ENCODE measurements at regions not wholly inside any gene's neighbourhood (a gene's known extent, or its start where the extent isn't known, plus 50 kb on each side); places are given as distances from the start of the nearest gene placed in this dataset.

DNA sequence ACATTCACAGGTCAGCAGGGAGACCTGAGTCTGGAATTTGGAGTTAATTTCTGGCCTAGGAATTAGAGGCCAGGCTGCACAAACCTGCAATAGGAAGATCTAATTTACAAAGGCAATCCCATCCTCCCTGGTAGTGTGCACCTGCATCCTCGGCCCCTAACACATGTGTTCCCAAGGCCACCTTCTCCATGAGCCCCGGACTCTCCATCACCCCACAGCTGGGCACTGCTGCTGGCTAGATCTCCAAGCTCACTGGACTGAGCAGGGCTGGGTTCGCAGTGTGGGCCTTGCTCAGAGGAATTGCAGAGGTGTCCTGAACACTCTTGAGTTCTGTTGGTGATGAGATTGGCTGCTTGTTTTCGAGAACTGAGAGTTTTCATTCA, 162.6 kb upstream of the TWIST2 start:
- peak in 1 of 2 experiments; percentile 32; a peak in 4 of 6 replicates for ATAC-seq

DNA sequence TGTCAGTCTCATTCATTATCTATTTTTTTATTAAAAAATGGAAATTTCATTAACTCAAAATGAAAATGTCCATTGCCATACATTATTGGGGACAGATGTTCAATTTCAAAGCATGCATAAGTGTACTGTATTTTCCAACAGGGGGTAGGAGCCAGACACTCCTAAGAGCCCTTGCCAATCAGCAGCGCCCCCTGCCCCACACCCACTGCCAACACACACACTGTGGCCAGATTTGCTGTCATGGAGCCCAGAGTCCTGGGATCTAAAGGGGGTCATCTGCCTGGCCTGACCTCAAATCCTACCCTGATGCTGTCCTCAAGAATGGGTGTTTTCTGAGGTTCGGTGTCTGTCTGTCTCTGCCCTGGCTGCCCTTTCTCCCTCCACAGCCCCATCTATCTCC, 162.2 kb upstream of the TWIST2 start:
- CTCF ChIA-PET: interaction anchor here (0.8 to 1.4 kb wide), 4 partner anchors 11 to 112 kb away, joined by 3 to 5 read pairs (median 4); no protein-coding TSS in a partner anchor
- H3K9me3 ChIP-seq: peaks cover 23% of the 10 kb centered on the region
- H3K4me2 ChIP-seq: peak overlapping the region; percentile 61
- POLR2A ChIA-PET: no interaction called here
- peaks cover 26% of the 10 kb centered on the region for H3K4me1 ChIP-seq
- TF ChIP-seq, protein P1, sequence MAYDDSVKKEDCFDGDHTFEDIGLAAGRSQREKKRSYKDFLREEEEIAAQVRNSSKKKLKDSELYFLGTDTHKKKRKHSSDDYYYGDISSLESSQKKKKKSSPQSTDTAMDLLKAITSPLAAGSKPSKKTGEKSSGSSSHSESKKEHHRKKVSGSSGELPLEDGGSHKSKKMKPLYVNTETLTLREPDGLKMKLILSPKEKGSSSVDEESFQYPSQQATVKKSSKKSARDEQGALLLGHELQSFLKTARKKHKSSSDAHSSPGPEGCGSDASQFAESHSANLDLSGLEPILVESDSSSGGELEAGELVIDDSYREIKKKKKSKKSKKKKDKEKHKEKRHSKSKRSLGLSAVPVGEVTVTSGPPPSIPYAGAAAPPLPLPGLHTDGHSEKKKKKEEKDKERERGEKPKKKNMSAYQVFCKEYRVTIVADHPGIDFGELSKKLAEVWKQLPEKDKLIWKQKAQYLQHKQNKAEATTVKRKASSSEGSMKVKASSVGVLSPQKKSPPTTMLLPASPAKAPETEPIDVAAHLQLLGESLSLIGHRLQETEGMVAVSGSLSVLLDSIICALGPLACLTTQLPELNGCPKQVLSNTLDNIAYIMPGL (CRISPR knock-in tag; IDR thresholded peaks at IDR 0.05; ENCODE audit: borderline replicate concordance): no peak
- TF ChIP-seq, protein P2, sequence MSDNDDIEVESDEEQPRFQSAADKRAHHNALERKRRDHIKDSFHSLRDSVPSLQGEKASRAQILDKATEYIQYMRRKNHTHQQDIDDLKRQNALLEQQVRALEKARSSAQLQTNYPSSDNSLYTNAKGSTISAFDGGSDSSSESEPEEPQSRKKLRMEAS (IDR thresholded peaks at IDR 0.05): no peak
- TF ChIP-seq MYC (IDR thresholded peaks at IDR 0.05; ENCODE audit: borderline replicate concordance, low read length) (no peak), RARB (CRISPR knock-in tag; IDR thresholded peaks at IDR 0.05) (no peak), ZNF302 (CRISPR knock-in tag; IDR thresholded peaks at IDR 0.05) (no peak), EHF (CRISPR knock-in tag; IDR thresholded peaks at IDR 0.05) (no peak), SMC3 (IDR thresholded peaks at IDR 0.05) (no peak), CHD2 (IDR thresholded peaks at IDR 0.05; ENCODE audit: low read length, partially characterized antibody) (no peak), JUNB (IDR thresholded peaks at IDR 0.05) (no peak), HOXB13 (CRISPR knock-in tag; IDR thresholded peaks at IDR 0.05; ENCODE audit: low read depth) (no peak)
- TF ChIP-seq, protein P3, sequence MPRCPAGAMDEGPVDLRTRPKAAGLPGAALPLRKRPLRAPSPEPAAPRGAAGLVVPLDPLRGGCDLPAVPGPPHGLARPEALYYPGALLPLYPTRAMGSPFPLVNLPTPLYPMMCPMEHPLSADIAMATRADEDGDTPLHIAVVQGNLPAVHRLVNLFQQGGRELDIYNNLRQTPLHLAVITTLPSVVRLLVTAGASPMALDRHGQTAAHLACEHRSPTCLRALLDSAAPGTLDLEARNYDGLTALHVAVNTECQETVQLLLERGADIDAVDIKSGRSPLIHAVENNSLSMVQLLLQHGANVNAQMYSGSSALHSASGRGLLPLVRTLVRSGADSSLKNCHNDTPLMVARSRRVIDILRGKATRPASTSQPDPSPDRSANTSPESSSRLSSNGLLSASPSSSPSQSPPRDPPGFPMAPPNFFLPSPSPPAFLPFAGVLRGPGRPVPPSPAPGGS (IDR thresholded peaks at IDR 0.05): no peak
- TF ChIP-seq, protein P4, sequence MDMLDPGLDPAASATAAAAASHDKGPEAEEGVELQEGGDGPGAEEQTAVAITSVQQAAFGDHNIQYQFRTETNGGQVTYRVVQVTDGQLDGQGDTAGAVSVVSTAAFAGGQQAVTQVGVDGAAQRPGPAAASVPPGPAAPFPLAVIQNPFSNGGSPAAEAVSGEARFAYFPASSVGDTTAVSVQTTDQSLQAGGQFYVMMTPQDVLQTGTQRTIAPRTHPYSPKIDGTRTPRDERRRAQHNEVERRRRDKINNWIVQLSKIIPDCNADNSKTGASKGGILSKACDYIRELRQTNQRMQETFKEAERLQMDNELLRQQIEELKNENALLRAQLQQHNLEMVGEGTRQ (IDR thresholded peaks at IDR 0.05): no peak
- FAIRE-seq (no peak), ATAC-seq (no peak), DNase-seq (ENCODE audit: low read depth in 1 of 2, low spot score in 1 of 2) (peak in 1 of 2 experiments; percentile 46)
- H3K4me3 ChIP-seq: no peak overlapping the region
- peak overlapping the region; percentile 95 to 96 for H3K27ac ChIP-seq
- 47% methylated on average over 2 of the region's 2 CpGs for WGBS (ENCODE audit: missing lambda C conversion rate)

More for the DNA sequence above, 162.6 kb upstream of the TWIST2 start:
- 75% methylated on average over 4 of the region's 4 CpGs for WGBS (ENCODE audit: missing lambda C conversion rate)
- TF ChIP-seq KDM5A (IDR thresholded peaks at IDR 0.05) (no peak), TP53 (CRISPR knock-in tag; IDR thresholded peaks at IDR 0.05) (0 out of 2 replicates have a peak, but pooled peaks have one; percentile 28)
- TF ChIP-seq, protein P5, sequence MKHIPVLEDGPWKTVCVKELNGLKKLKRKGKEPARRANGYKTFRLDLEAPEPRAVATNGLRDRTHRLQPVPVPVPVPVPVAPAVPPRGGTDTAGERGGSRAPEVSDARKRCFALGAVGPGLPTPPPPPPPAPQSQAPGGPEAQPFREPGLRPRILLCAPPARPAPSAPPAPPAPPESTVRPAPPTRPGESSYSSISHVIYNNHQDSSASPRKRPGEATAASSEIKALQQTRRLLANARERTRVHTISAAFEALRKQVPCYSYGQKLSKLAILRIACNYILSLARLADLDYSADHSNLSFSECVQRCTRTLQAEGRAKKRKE (CRISPR knock-in tag; IDR thresholded peaks at IDR 0.05; ENCODE audit: low read depth): peak; percentile 56; the same call in 1 of the 2 replicates
- TF ChIP-seq, protein P3 (IDR thresholded peaks at IDR 0.05): no peak
- no peak for FAIRE-seq
- Histone ChIP-seq H3K4me2 (peak overlapping the region; percentile 61), H3K4me3 (no peak overlapping the region), H3K4me1 (peaks cover 26% of the 10 kb centered on the region), H3K9me3 (peaks cover 23% of the 10 kb centered on the region), H3K27ac (peak overlapping the region; percentile 95 to 96)
- CTCF ChIA-PET: interaction anchor here (0.8 to 1.2 kb wide), 2 partner anchors 11 to 100 kb away, joined by 3 to 5 read pairs; no protein-coding TSS in a partner anchor
- POLR2A ChIA-PET: interaction anchor here (1.0 to 1.6 kb wide), 2 partner anchors 156 to 163 kb away, joined by 3 read pairs; partner anchors contain the start of gene TWIST2
- no peak for DNase-seq (ENCODE audit: low read depth in 1 of 2, low spot score in 1 of 2)

DNA sequence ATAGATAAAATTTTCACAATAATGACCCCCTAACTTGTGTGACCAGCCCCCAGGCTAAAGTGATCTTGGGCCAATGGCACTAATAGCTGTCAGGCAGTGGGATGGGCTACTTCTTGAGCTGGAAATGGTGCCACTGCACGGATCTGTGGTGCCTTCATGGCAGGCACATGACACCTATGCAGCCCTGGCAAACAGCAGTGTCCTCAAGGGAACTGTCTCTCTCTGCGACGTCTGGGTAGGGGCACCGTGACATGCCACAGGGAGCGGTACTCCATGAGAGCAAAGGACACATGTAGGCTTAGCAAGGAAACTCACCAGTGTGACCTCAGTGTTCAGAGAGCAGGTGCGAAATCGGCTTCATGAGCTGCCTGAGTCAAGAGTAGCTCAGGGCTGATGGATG, 161.7 kb upstream of the TWIST2 start:
- no peak overlapping the region for H3K4me3 ChIP-seq
- peaks cover 26% of the 10 kb centered on the region for H3K4me1 ChIP-seq
- ChIA-PET POLR2A (no interaction called here), CTCF (interaction anchor here (1.0 to 1.4 kb wide), 4 partner anchors 9 to 316 kb away, joined by 3 to 4 read pairs (median 4); no protein-coding TSS in a partner anchor)
- WGBS (ENCODE audit: missing lambda C conversion rate): 89% methylated on average over 6 of the region's 7 CpGs
- DNase-seq (ENCODE audit: low read depth in 1 of 2, low spot score in 1 of 2) (no peak), FAIRE-seq (no peak), ATAC-seq (no peak)
- no peak for TF ChIP-seq ZSCAN20 (CRISPR knock-in tag; IDR thresholded peaks at IDR 0.05)
- peak overlapping the region; percentile 95 to 96 for H3K27ac ChIP-seq
- H3K4me2 ChIP-seq: peak overlapping the region; percentile 61
- peaks cover 21% of the 10 kb centered on the region for H3K9me3 ChIP-seq

Measured in A549 (cell line).